ENCODE measurements at regions not wholly inside any gene's neighbourhood (a gene's known extent, or its start where the extent isn't known, plus 50 kb on each side); places are given as distances from the start of the nearest gene placed in this dataset.

- Mint-ChIP-seq H3K4me1 (no peaks in the 10 kb centered on the region), H3K36me3 (ENCODE audit: low read depth) (no peaks in the 10 kb centered on the region), H3K4me3 (no peak overlapping the region), H3K27ac (ENCODE audit: unreplicated experiment) (no peak overlapping the region), H3K27me3 (ENCODE audit: low read depth) (no peaks in the 10 kb centered on the region), H3K9me3 (peaks cover 6% of the 10 kb centered on the region)
- DNase-seq (ENCODE audit: low read depth, low spot score): no peak
- no peak for TF ChIP-seq CTCF (conservative IDR thresholded peaks at IDR 0.05)
These were observed 1077.6 kb downstream of the DIAPH3 start for GRCh38 chr13:59086147-59086546.

- Mint-ChIP-seq H3K4me1 (no peaks in the 10 kb centered on the region), H3K27ac (ENCODE audit: unreplicated experiment) (no peak overlapping the region), H3K9me3 (peaks cover 6% of the 10 kb centered on the region), H3K27me3 (ENCODE audit: low read depth) (no peaks in the 10 kb centered on the region), H3K4me3 (no peak overlapping the region), H3K36me3 (ENCODE audit: low read depth) (no peaks in the 10 kb centered on the region)
- no peak for TF ChIP-seq CTCF (conservative IDR thresholded peaks at IDR 0.05)
- no peak for DNase-seq (ENCODE audit: low read depth, low spot score)
These were observed 1075.0 kb downstream of the DIAPH3 start for GRCh38 chr13:59088716-59089115.

DNA sequence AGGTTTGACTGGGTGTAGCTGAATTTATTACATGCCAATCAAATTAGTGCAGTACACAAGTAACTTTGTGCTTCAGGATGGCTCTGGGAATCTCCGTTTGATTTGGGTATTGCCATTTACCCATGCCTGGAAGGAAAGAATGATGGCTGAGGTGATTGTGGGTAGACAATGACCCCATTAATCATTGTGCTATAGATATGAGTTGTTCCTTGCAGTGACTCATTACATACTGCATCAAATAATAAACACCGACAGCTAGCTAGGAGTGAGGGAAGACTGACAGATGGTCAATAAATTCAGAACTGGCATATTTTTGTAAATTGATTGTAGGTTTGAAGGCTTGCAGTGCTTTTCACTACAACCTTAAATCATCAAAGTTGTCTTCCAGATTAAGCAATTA, 1069.5 kb downstream of the DIAPH3 start:
- no peaks in the 10 kb centered on the region for H3K36me3 Mint-ChIP-seq (ENCODE audit: low read depth)
- no peak overlapping the region for H3K4me3 Mint-ChIP-seq
- no peaks in the 10 kb centered on the region for H3K27me3 Mint-ChIP-seq (ENCODE audit: low read depth)
- no peak for TF ChIP-seq CTCF (conservative IDR thresholded peaks at IDR 0.05)
- H3K4me1 Mint-ChIP-seq: peaks cover 7% of the 10 kb centered on the region
- DNase-seq (ENCODE audit: low read depth, low spot score): no peak
- peaks cover 2% of the 10 kb centered on the region for H3K9me3 Mint-ChIP-seq
- H3K27ac Mint-ChIP-seq (ENCODE audit: unreplicated experiment): no peak overlapping the region

GRCh38 chr13:59099182-59099974, 1064.3 kb downstream of the DIAPH3 start:
- TF ChIP-seq CTCF (conservative IDR thresholded peaks at IDR 0.05): no peak

DNA sequence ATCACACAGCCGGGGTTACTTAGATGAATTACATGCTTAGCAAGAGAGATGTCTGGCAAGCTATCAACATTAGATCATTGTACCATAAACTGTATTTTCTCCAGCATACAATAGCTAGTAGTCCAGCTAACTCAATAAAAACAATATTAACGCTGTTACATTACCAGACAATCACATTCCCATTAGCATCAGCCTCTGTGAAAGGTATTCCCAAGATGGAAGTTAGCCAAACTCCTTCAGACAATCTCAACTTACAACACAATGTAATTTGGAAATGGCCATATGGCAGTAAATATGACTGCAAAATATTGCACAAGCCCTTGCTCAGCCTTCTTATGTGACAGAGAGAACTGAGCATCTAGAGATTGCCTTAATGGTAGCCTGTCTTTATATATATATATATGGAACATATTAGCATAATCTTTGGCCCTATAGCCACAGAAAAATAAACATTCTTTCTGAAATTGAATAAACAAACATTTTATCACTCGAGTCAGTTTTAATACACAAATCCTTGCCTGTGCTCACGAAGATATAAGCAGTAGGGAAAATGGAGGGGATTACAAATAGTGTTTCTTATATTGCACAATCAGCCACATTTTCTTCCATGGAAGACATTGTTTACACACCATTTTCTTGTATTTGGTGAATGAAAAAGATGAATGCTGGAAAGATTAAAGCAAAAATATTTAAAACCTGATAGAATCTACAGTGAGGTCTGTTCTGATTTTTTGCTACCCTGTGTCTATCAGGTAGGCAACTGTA, 1060.5 kb downstream of the DIAPH3 start:
- H3K4me3 Mint-ChIP-seq: no peak overlapping the region
- H3K27me3 Mint-ChIP-seq (ENCODE audit: low read depth): no peaks in the 10 kb centered on the region
- no peak for TF ChIP-seq CTCF (conservative IDR thresholded peaks at IDR 0.05)
- peaks cover 18% of the 10 kb centered on the region for H3K9me3 Mint-ChIP-seq
- peaks cover 7% of the 10 kb centered on the region for H3K36me3 Mint-ChIP-seq (ENCODE audit: low read depth)
- no peak for DNase-seq (ENCODE audit: low read depth, low spot score)
- H3K4me1 Mint-ChIP-seq: peaks cover 19% of the 10 kb centered on the region
- no peak overlapping the region for H3K27ac Mint-ChIP-seq (ENCODE audit: unreplicated experiment)

More at GRCh38 chr13:59099182-59099974, 1064.3 kb downstream of the DIAPH3 start:
- H3K27ac Mint-ChIP-seq (ENCODE audit: unreplicated experiment): peak overlapping the region; percentile 92
- H3K9me3 Mint-ChIP-seq: peaks cover 4% of the 10 kb centered on the region
- no peaks in the 10 kb centered on the region for H3K36me3 Mint-ChIP-seq (ENCODE audit: low read depth)
- H3K4me3 Mint-ChIP-seq: peak overlapping the region; percentile 41
- peaks cover 19% of the 10 kb centered on the region for H3K4me1 Mint-ChIP-seq
- DNase-seq (ENCODE audit: low read depth, low spot score): peak; percentile 16
- no peaks in the 10 kb centered on the region for H3K27me3 Mint-ChIP-seq (ENCODE audit: low read depth)
